ENCODE measurements at regions not wholly inside any gene's neighbourhood (a gene's known extent, or its start where the extent isn't known, plus 50 kb on each side); places are given as distances from the start of the nearest gene placed in this dataset.

DNA sequence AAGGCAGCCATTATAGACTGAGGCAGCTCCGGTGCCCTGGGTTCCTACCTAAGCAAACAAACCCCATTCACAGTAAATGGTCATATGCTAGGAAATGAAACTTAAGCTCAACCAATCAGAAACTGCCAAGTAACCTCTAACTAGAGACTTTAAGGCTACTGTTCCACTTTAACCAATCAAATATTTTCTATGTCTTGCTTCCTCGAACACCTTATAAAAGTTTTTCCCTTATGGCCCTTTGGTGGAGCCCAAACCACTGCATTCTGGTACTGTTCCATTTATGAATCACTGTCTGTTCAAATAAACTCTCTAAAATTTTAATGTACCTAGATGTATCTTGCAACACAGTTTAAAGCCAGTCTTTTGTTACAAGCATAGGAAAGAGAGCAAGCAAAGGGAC, 361.1 kb downstream of the HGF start:
- TF ChIP-seq CTCF (IDR thresholded peaks at IDR 0.05; ENCODE audit: insufficient read depth, low read length): no peak
- DNase-seq (ENCODE audit: low read depth): no peak

GRCh38 chr7:81407094-81407493, 362.8 kb downstream of the HGF start:
- H3K4me3 ChIP-seq (ENCODE audit: low read depth, low read length): no peak overlapping the region
- no peak for DNase-seq (ENCODE audit: low read depth)
- TF ChIP-seq CTCF (IDR thresholded peaks at IDR 0.05; ENCODE audit: insufficient read depth, low read length): no peak

More for the DNA sequence above, 361.1 kb downstream of the HGF start:
- H3K4me3 ChIP-seq (ENCODE audit: low read depth, low read length): no peak overlapping the region

DNA sequence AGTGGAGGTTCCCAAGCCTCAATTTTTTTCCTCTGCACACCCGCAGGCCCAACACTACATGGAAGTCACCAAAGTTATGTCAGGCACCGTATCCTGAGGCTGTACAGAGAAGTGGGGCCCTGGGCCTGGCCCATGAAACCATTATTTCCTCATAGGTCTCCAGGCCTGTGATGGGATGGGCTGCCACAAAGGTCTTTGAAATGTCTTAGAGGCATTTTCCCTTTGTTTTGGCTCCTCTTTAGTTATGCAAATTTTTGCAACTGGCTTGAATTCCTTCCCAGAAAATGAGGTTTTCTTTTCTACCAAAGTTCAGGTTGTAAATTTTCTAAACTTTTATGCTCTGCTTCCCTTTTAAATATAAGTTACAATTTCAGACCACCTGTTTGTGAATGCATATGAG, 365.2 kb downstream of the HGF start:
- TF ChIP-seq CTCF (IDR thresholded peaks at IDR 0.05; ENCODE audit: insufficient read depth, low read length): no peak
- no peak overlapping the region for H3K4me3 ChIP-seq (ENCODE audit: low read depth, low read length)
- DNase-seq (ENCODE audit: low read depth): no peak

- DNase-seq (ENCODE audit: low read depth): no peak
- H3K4me3 ChIP-seq (ENCODE audit: low read depth, low read length): no peak overlapping the region
- no peak for TF ChIP-seq CTCF (IDR thresholded peaks at IDR 0.05; ENCODE audit: insufficient read depth, low read length)
Measured at GRCh38 chr7:81402227-81402626, 367.6 kb downstream of the HGF start.

- no peak for TF ChIP-seq CTCF (IDR thresholded peaks at IDR 0.05; ENCODE audit: insufficient read depth, low read length)
- no peak overlapping the region for H3K4me3 ChIP-seq (ENCODE audit: low read depth, low read length)
- DNase-seq (ENCODE audit: low read depth): peak; percentile 20
Measured at GRCh38 chr7:81399471-81399870, 370.4 kb downstream of the HGF start.

GRCh38 chr7:81394029-81394428, 375.8 kb downstream of the HGF start:
- no peak overlapping the region for H3K4me3 ChIP-seq (ENCODE audit: low read depth, low read length)
- TF ChIP-seq CTCF (IDR thresholded peaks at IDR 0.05; ENCODE audit: insufficient read depth, low read length): no peak
- no peak for DNase-seq (ENCODE audit: low read depth)

- H3K4me3 ChIP-seq (ENCODE audit: low read depth, low read length): no peak overlapping the region
- TF ChIP-seq CTCF (IDR thresholded peaks at IDR 0.05; ENCODE audit: insufficient read depth, low read length): no peak
- no peak for DNase-seq (ENCODE audit: low read depth)
Measured at GRCh38 chr7:81393018-81393417, 376.8 kb downstream of the HGF start.
